WTC11 (cell line): ENCODE measurements at regions not wholly inside any gene's neighbourhood (a gene's known extent, or its start where the extent isn't known, plus 50 kb on each side); places are given as distances from the start of the nearest gene placed in this dataset.

Experiments used
- ATAC-seq: fragments of 200-7000 bp; cut with Tn5 transposase; 2 replicates; pipeline ENCODE4 v1.10.0; 2021; ENCODE audit warnings: mild to moderate bottlenecking, moderate library complexity
- CTCF ChIA-PET: fragments of 300-600 bp; sonication (Branson Sonifier 250); formaldehyde crosslinking; loops from one replicate; lab custom pipeline; 2021; ENCODE audit warnings: antibody characterized with exemption; lab: Charles Lee
- POLR2A ChIA-PET: fragments of 350-600 bp; sonication (Branson Sonifier 250); formaldehyde crosslinking; loops from one replicate; lab custom pipeline; 2021; ENCODE audit warnings: antibody characterized with exemption; lab: Charles Lee
- DNase-seq: peaks from one replicate; pipeline ENCODE4 v3.0.0; 2021; ENCODE audit warnings: low spot score
- H3K27ac Mint-ChIP-seq: 2 replicates; pipeline ENCODE4 v1.8.0; 2021; ENCODE audit warnings: mixed read lengths
- H3K27me3 Mint-ChIP-seq: 2 replicates; pipeline ENCODE4 v1.8.0; 2021; ENCODE audit warnings: low read depth, mild to moderate bottlenecking, moderate library complexity, mixed read lengths
- H3K36me3 Mint-ChIP-seq: 2 replicates; pipeline ENCODE4 v1.8.0; 2021; ENCODE audit warnings: mixed read lengths
- H3K4me1 Mint-ChIP-seq: 2 replicates; pipeline ENCODE4 v1.8.0; 2022; ENCODE audit warnings: mixed read lengths
- H3K4me3 Mint-ChIP-seq: 2 replicates; pipeline ENCODE4 v1.8.0; 2021; ENCODE audit warnings: mild to moderate bottlenecking, moderate library complexity, mixed read lengths
- H3K9me3 Mint-ChIP-seq: 2 replicates; pipeline ENCODE4 v1.8.0; 2021; ENCODE audit warnings: mixed read lengths
- FOXP1 ChIP-seq: sonication (generic); formaldehyde crosslinking; IDR thresholded peaks from 2 replicates; pipeline ENCODE4 v1.8.0; 2022; ENCODE audit warnings: missing genetic modification reagents, mild to moderate bottlenecking, moderate library complexity, borderline replicate concordance
- GRHL2 ChIP-seq: fragments of 250-450 bp; sonication (Bioruptor Pico); IDR thresholded peaks from 2 replicates; pipeline ENCODE4 v1.8.0; 2022; ENCODE audit warnings: mild to moderate bottlenecking, moderate library complexity; ENCODE audit not compliant: insufficient replicate concordance, severe bottlenecking
- KAT7 ChIP-seq: sonication (generic); formaldehyde crosslinking; IDR thresholded peaks from 2 replicates; pipeline ENCODE4 v1.8.1; 2023; ENCODE audit warnings: missing genetic modification reagents, mild to moderate bottlenecking, borderline replicate concordance
- NFE2L1 ChIP-seq: sonication (generic); formaldehyde crosslinking; IDR thresholded peaks from 2 replicates; pipeline ENCODE4 v1.8.1; 2023; ENCODE audit warnings: missing genetic modification reagents
- PRDM15 ChIP-seq: sonication (generic); formaldehyde crosslinking; IDR thresholded peaks from 2 replicates; pipeline ENCODE4 v1.8.0; 2022; ENCODE audit warnings: missing genetic modification reagents
- RELA ChIP-seq: sonication (generic); formaldehyde crosslinking; IDR thresholded peaks from 2 replicates; pipeline ENCODE4 v1.8.1; 2022; ENCODE audit warnings: missing genetic modification reagents, mild to moderate bottlenecking, borderline replicate concordance
- USF2 ChIP-seq: sonication (generic); formaldehyde crosslinking; IDR thresholded peaks from 2 replicates; pipeline ENCODE4 v1.8.1; 2023; ENCODE audit warnings: mild to moderate bottlenecking, missing genetic modification reagents, moderate library complexity
- ZNF138 ChIP-seq: sonication (generic); formaldehyde crosslinking; conservative IDR thresholded peaks from 2 replicates; pipeline ENCODE4 v1.8.1; 2022; ENCODE audit warnings: mild to moderate bottlenecking, moderate library complexity, missing genetic modification reagents
- ZNF219 ChIP-seq: sonication (generic); formaldehyde crosslinking; IDR thresholded peaks from 2 replicates; pipeline ENCODE4 v1.8.0; 2023; ENCODE audit warnings: missing genetic modification reagents, mild to moderate bottlenecking, borderline replicate concordance
- ZNF425 ChIP-seq: fragments of 250-450 bp; sonication (Bioruptor Pico); conservative IDR thresholded peaks from 2 replicates; pipeline ENCODE4 v1.9.0; 2021; ENCODE audit warnings: mild to moderate bottlenecking
- ZNF512 ChIP-seq: sonication (generic); formaldehyde crosslinking; IDR thresholded peaks from 2 replicates; pipeline ENCODE4 v1.8.1; 2022; ENCODE audit warnings: missing genetic modification reagents, borderline replicate concordance
- ZNF532 ChIP-seq: fragments of 250-450 bp; sonication (Bioruptor Pico); IDR thresholded peaks from 2 replicates; pipeline ENCODE4 v1.9.0; 2021; ENCODE audit warnings: mild to moderate bottlenecking, borderline replicate concordance

- Mint-ChIP-seq H3K9me3 (peaks cover 48% of the 10 kb centered on the region), H3K27me3 (peaks cover 26% of the 10 kb centered on the region), H3K27ac (no peak overlapping the region), H3K4me3 (no peak overlapping the region), H3K36me3 (peaks cover 43% of the 10 kb centered on the region), H3K4me1 (peaks cover 15% of the 10 kb centered on the region)
- ATAC-seq (no peak), DNase-seq (no peak)
- ChIA-PET POLR2A (no interaction called here), CTCF (no interaction called here)
- TF ChIP-seq KAT7 (CRISPR knock-in tag) (no peak), RELA (CRISPR knock-in tag) (no peak), ZNF425 (CRISPR knock-in tag) (no peak), ZNF532 (CRISPR knock-in tag) (no peak), GRHL2 (no peak), ZNF219 (CRISPR knock-in tag) (no peak)
Observed at GRCh38 chr12:130102266-130102665, 60.0 kb upstream of the FZD10 start.

- DNase-seq (no peak), ATAC-seq (no peak)
- TF ChIP-seq USF2 (CRISPR knock-in tag) (peak; percentile 37; the same call in 1 of the 2 replicates), ZNF512 (CRISPR knock-in tag) (no peak), FOXP1 (CRISPR knock-in tag) (no peak)
- ChIA-PET CTCF (interaction anchor here (0.7 to 1.2 kb wide), 2 partner anchors 18 to 78 kb away, joined by 3 to 4 read pairs; no protein-coding TSS in a partner anchor), POLR2A (no interaction called here)
- Mint-ChIP-seq H3K4me3 (no peak overlapping the region), H3K4me1 (peaks cover 15% of the 10 kb centered on the region), H3K36me3 (peaks cover 49% of the 10 kb centered on the region), H3K9me3 (peaks cover 57% of the 10 kb centered on the region), H3K27ac (no peak overlapping the region), H3K27me3 (peaks cover 31% of the 10 kb centered on the region)
Observed at GRCh38 chr12:130104571-130105106, 57.6 kb upstream of the FZD10 start.

GRCh38 chr12:130109062-130109945 lies 53.0 kb upstream of the FZD10 start:
- ChIA-PET POLR2A (no interaction called here), CTCF (no interaction called here)
- H3K27ac Mint-ChIP-seq = no peak overlapping the region
- DNase-seq = no peak
- H3K27me3 Mint-ChIP-seq = peaks cover 21% of the 10 kb centered on the region
- H3K9me3 Mint-ChIP-seq = peaks cover 70% of the 10 kb centered on the region
- H3K4me3 Mint-ChIP-seq = no peak overlapping the region
- H3K4me1 Mint-ChIP-seq = peaks cover 3% of the 10 kb centered on the region; the same call in 1 of the 2 replicates
- ATAC-seq = no peak
- peaks cover 52% of the 10 kb centered on the region for H3K36me3 Mint-ChIP-seq
- no peak for TF ChIP-seq PRDM15 (CRISPR knock-in tag)
- TF ChIP-seq ZNF138 (CRISPR knock-in tag) = no peak
- TF ChIP-seq NFE2L1 (CRISPR knock-in tag) = no peak
